ENCODE measurements at regions not wholly inside any gene's neighbourhood (a gene's known extent, or its start where the extent isn't known, plus 50 kb on each side); places are given as distances from the start of the nearest gene placed in this dataset.
"Not testable (repeated sequence)": the region's sequence is repeated elsewhere in the genome, so short reads cannot be mapped to it uniquely, and the experiment has no call there.

- not testable (repeated sequence) for DNase-seq
Observed at GRCh38 chr21:10431995-10432394, 89.4 kb upstream of the TPTE start.

- DNase-seq, result not testable (repeated sequence)
Observed at GRCh38 chr21:10432456-10432855, 88.9 kb upstream of the TPTE start.

GRCh38 chr21:10437977-10438376 lies 83.4 kb upstream of the TPTE start:
- not testable (repeated sequence) for DNase-seq

- not testable (repeated sequence) for DNase-seq
Observed at GRCh38 chr21:10440639-10441038, 80.7 kb upstream of the TPTE start.

GRCh38 chr21:10442018-10442417 lies 79.4 kb upstream of the TPTE start:
- DNase-seq, result not testable (repeated sequence)

- not testable (repeated sequence) for DNase-seq
Observed at GRCh38 chr21:10445685-10446084, 75.7 kb upstream of the TPTE start.

- DNase-seq, result not testable (repeated sequence)
Observed at GRCh38 chr21:10449451-10449850, 71.9 kb upstream of the TPTE start.

GRCh38 chr21:10451274-10451673 lies 70.1 kb upstream of the TPTE start:
- DNase-seq, result not testable (repeated sequence)

- DNase-seq, result not testable (repeated sequence)
Observed at GRCh38 chr21:10457765-10458164, 63.6 kb upstream of the TPTE start.

GRCh38 chr21:10460957-10461356 lies 60.4 kb upstream of the TPTE start:
- DNase-seq, result not testable (repeated sequence)

GRCh38 chr21:10461445-10461844 lies 59.9 kb upstream of the TPTE start:
- DNase-seq, result not testable (repeated sequence)

GRCh38 chr21:10463156-10463555 lies 58.2 kb upstream of the TPTE start:
- DNase-seq, result no peak

GRCh38 chr21:10464975-10465374 lies 56.4 kb upstream of the TPTE start:
- no peak for DNase-seq

GRCh38 chr21:10465524-10466110 lies 55.8 kb upstream of the TPTE start:
- DNase-seq, result not testable (repeated sequence)

- no peak for DNase-seq
Observed at GRCh38 chr21:10466200-10466599, 55.2 kb upstream of the TPTE start.
